GM12874 (cell line): ENCODE measurements at regions not wholly inside any gene's neighbourhood (a gene's known extent, or its start where the extent isn't known, plus 50 kb on each side); places are given as distances from the start of the nearest gene placed in this dataset.

Experiments
- CTCF ChIP-seq: IDR thresholded peaks from 2 replicates; pipeline ENCODE4 v1.5.1; 2011; ENCODE audit warnings: low read depth, mild to moderate bottlenecking, control low read depth, low read length, moderate library complexity; ENCODE audit not compliant: insufficient read depth

GRCh38 chr2:12110481-12110880 lies 364.0 kb downstream of the LPIN1 start:
- no peak for TF ChIP-seq CTCF

- no peak for TF ChIP-seq CTCF
Observed at GRCh38 chr2:12113412-12113811, 367.0 kb downstream of the LPIN1 start.

- no peak for TF ChIP-seq CTCF
Observed at GRCh38 chr2:12114816-12115215, 368.4 kb downstream of the LPIN1 start.

- TF ChIP-seq CTCF = 0 out of 2 replicates have a peak, but pooled peaks have one; percentile 6
Observed at GRCh38 chr2:12116228-12116750, 369.9 kb downstream of the LPIN1 start.

GRCh38 chr2:12119841-12120240 lies 373.4 kb downstream of the LPIN1 start:
- no peak for TF ChIP-seq CTCF

GRCh38 chr2:12120281-12121150 lies 374.1 kb downstream of the LPIN1 start:
- no peak for TF ChIP-seq CTCF

- TF ChIP-seq CTCF = no peak
Observed at GRCh38 chr2:12124790-12125189, 378.4 kb downstream of the LPIN1 start.
